ENCODE measurements at regions not wholly inside any gene's neighbourhood (a gene's known extent, or its start where the extent isn't known, plus 50 kb on each side); places are given as distances from the start of the nearest gene placed in this dataset.

- BruUV-seq (replicated peaks), result no TSS peak
- no peak for FAIRE-seq
- Histone ChIP-seq H3K27ac (ENCODE audit: control insufficient read depth, insufficient read depth) (no peak overlapping the region), H3K4me1 (ENCODE audit: control insufficient read depth, insufficient read depth, low read length) (no peaks in the 10 kb centered on the region), H2AFZ (ENCODE audit: control insufficient read depth, low read depth, low read length) (no peak overlapping the region), H3K9me3 (replicated peaks; ENCODE audit: control insufficient read depth, insufficient read depth, low read length) (no peaks in the 10 kb centered on the region), H3K4me2 (ENCODE audit: control insufficient read depth, insufficient read depth) (no peak overlapping the region), H3K79me2 (ENCODE audit: control insufficient read depth, insufficient read depth, low read length) (no peaks in the 10 kb centered on the region), H3K9ac (ENCODE audit: control insufficient read depth, insufficient read depth, low read length) (no peak overlapping the region), H3K36me3 (ENCODE audit: control insufficient read depth in 2 of 2, insufficient read depth in 2 of 2, low read length in 1 of 2) (no peaks in the 10 kb centered on the region), H4K20me1 (ENCODE audit: control insufficient read depth, insufficient read depth) (no peaks in the 10 kb centered on the region), H3K4me3 (no peak overlapping the region), H3K27me3 (replicated peaks in 1 of 2; ENCODE audit: control insufficient read depth in 2 of 2, insufficient read depth in 2 of 2, low read length in 1 of 2) (no peaks in the 10 kb centered on the region)
- RAD21 ChIA-PET (ENCODE audit: unreplicated experiment), result no interaction called here
- POLR2A ChIA-PET, result no interaction called here
- DNase-seq (ENCODE audit: low read depth, low spot score), result no peak
- CTCF ChIA-PET, result no interaction called here
- intact Hi-C loops (cut with micrococcal nuclease; ENCODE audit: unreplicated experiment) (no loop called here), in situ Hi-C loops (cut with MboI) (no loop called here)
- SMC1A ChIA-PET (ENCODE audit: uncharacterized antibody, unreplicated experiment), result no interaction called here
- TF ChIP-seq NFIC (IDR thresholded peaks at IDR 0.05; ENCODE audit: low read depth, low read length), result no peak
- no peak for TF ChIP-seq SIX5 (IDR thresholded peaks at IDR 0.05; ENCODE audit: low read depth, low read length, severe bottlenecking)
- TF ChIP-seq RELB (IDR thresholded peaks at IDR 0.05; ENCODE audit: low read depth), result no peak
- no peak for TF ChIP-seq MYB (IDR thresholded peaks at IDR 0.05; ENCODE audit: borderline replicate concordance, low read depth, low read length)
- TF ChIP-seq POLR2AphosphoS2 (IDR thresholded peaks at IDR 0.05; ENCODE audit: low read depth, low read length), result no peak
- no peak for TF ChIP-seq ETV6 (conservative IDR thresholded peaks at IDR 0.05 in 1 of 2, IDR thresholded peaks at IDR 0.05 in 1 of 2; ENCODE audit: borderline replicate concordance in 1 of 2, low read depth in 1 of 2)
- TF ChIP-seq USF1 (IDR thresholded peaks at IDR 0.05; ENCODE audit: borderline replicate concordance, extremely low read length, insufficient read depth, low read depth, low read length), result no peak
- no peak for TF ChIP-seq SP1 (IDR thresholded peaks at IDR 0.05; ENCODE audit: low read depth, low read length)
- no peak for TF ChIP-seq ZSCAN29 (IDR thresholded peaks at IDR 0.05)
- no peak for TF ChIP-seq E2F4 (IDR thresholded peaks at IDR 0.05; ENCODE audit: low read depth, low read length)
- TF ChIP-seq STAT3 (IDR thresholded peaks at IDR 0.05; ENCODE audit: low read depth, low read length), result no peak
- TF ChIP-seq WRNIP1 (IDR thresholded peaks at IDR 0.05; ENCODE audit: borderline replicate concordance, low read depth, low read length), result no peak
- TF ChIP-seq ZNF207 (IDR thresholded peaks at IDR 0.05; ENCODE audit: borderline replicate concordance), result no peak
- no peak for TF ChIP-seq E4F1 (IDR thresholded peaks at IDR 0.05; ENCODE audit: borderline replicate concordance, partially characterized antibody)
- no peak for TF ChIP-seq SMAD1 (IDR thresholded peaks at IDR 0.05; ENCODE audit: low read depth, partially characterized antibody)
- TF ChIP-seq NFYA (IDR thresholded peaks at IDR 0.05; ENCODE audit: borderline replicate concordance, low read depth, low read length), result no peak
- no peak for ATAC-seq
Measured at GRCh38 chr2:123370186-123370585, 654.9 kb upstream of the CNTNAP5 start.
